A673 (cell line): ENCODE measurements at regions not wholly inside any gene's neighbourhood (a gene's known extent, or its start where the extent isn't known, plus 50 kb on each side); places are given as distances from the start of the nearest gene placed in this dataset.

Source experiments
- BruUV-seq: library from RNA; stranded (reverse); fragments of 400-500 nt; replicated peaks from 2 replicates; lab custom pipeline; 2021; lab: Mats Ljungman, UMichigan
- CTCF ChIA-PET: fragments of 300-600 bp; sonication (Branson Sonifier 250); formaldehyde crosslinking; loops from one replicate; lab custom pipeline; 2022; ENCODE audit warnings: antibody characterized with exemption; lab: Charles Lee
- POLR2A ChIA-PET: fragments of 300-600 bp; sonication (Branson Sonifier 250); formaldehyde crosslinking; loops from one replicate; lab custom pipeline; 2022; ENCODE audit warnings: antibody characterized with exemption; ENCODE audit not compliant: low non-redundant PET; lab: Charles Lee
- DNase-seq: peaks from one replicate; pipeline ENCODE4 v3.0.0-alpha.2; 2015; ENCODE audit warnings: low spot score
- H3K27ac ChIP-seq: fragments of 200-600 bp; sonication (generic); 2 replicates; pipeline ENCODE4 v1.5.1; 2016; ENCODE audit warnings: mixed run types, low read depth, mild to moderate bottlenecking, mixed read lengths, antibody characterized with exemption, low read length; ENCODE audit not compliant: poor library complexity, severe bottlenecking
- H3K27me3 ChIP-seq: fragments of 200-600 bp; sonication (generic); replicated peaks from 2 replicates; pipeline ENCODE4 v1.6.1; 2017; ENCODE audit warnings: mixed run types, low read depth, mild to moderate bottlenecking, mixed read lengths, antibody characterized with exemption, low read length; ENCODE audit not compliant: insufficient read depth, poor library complexity
- H3K36me3 ChIP-seq: fragments of 200-600 bp; sonication (generic); 2 replicates; pipeline ENCODE4 v1.6.1; 2016; ENCODE audit warnings: mixed run types, mild to moderate bottlenecking, mixed read lengths, antibody characterized with exemption, low read length; ENCODE audit not compliant: insufficient read depth, poor library complexity, severe bottlenecking
- H3K4me1 ChIP-seq: fragments of 200-600 bp; sonication (generic); 2 replicates; pipeline ENCODE4 v1.6.1; 2017; ENCODE audit warnings: mixed run types, mild to moderate bottlenecking, mixed read lengths, antibody characterized with exemption, low read length; ENCODE audit not compliant: insufficient read depth, poor library complexity, severe bottlenecking
- H3K4me3 ChIP-seq: fragments of 200-600 bp; sonication (generic); 2 replicates; pipeline ENCODE4 v1.5.1; 2016; ENCODE audit warnings: low read depth, mixed run types, mild to moderate bottlenecking, mixed read lengths, low read length; ENCODE audit not compliant: poor library complexity, severe bottlenecking
- H3K9me3 ChIP-seq: fragments of 200-600 bp; sonication (generic); 2 replicates; pipeline ENCODE4 v1.6.1; 2016; ENCODE audit warnings: mixed run types, low read depth, mild to moderate bottlenecking, mixed read lengths, antibody characterized with exemption, low read length; ENCODE audit not compliant: poor library complexity, severe bottlenecking
- CTCF ChIP-seq: fragments of 300-800, 200-600 bp; sonication (generic); conservative IDR thresholded peaks from 2 replicates; pipeline ENCODE4 v1.5.1; 2017; ENCODE audit warnings: low read depth, mild to moderate bottlenecking, antibody characterized with exemption, low read length, moderate library complexity, mixed read lengths
- EZH2 ChIP-seq: fragments of 200-600 bp; sonication (generic); IDR thresholded peaks from 2 replicates; pipeline ENCODE4 v1.6.1; 2017; ENCODE audit warnings: borderline replicate concordance, low read depth, mild to moderate bottlenecking, mixed read lengths, antibody characterized with exemption, low read length; ENCODE audit not compliant: poor library complexity, severe bottlenecking
- intact Hi-C: fragments of 100-400 bp; cut with micrococcal nuclease; formaldehyde crosslinking; loops from one replicate; pipeline ENCODE4 v1.10.0; 2022; ENCODE audit not compliant: unreplicated experiment

- CTCF ChIA-PET: no interaction called here
- intact Hi-C loops: no loop called here
These were observed 178.7 kb upstream of the SOX5 start for GRCh38 chr12:24127919-24128721.

GRCh38 chr12:24125280-24125679, 175.8 kb upstream of the SOX5 start:
- intact Hi-C loops: no loop called here
- POLR2A ChIA-PET: no interaction called here
- CTCF ChIA-PET: no interaction called here
- BruUV-seq: no TSS peak
- Histone ChIP-seq H3K36me3 (no peaks in the 10 kb centered on the region), H3K4me1 (no peaks in the 10 kb centered on the region), H3K4me3 (no peak overlapping the region), H3K27me3 (no peaks in the 10 kb centered on the region), H3K9me3 (no peaks in the 10 kb centered on the region), H3K27ac (no peak overlapping the region)
- DNase-seq: no peak
- TF ChIP-seq EZH2 (no peak), CTCF (no peak)

More at GRCh38 chr12:24127919-24128721, 178.7 kb upstream of the SOX5 start:
- Histone ChIP-seq H3K27me3 (no peaks in the 10 kb centered on the region), H3K9me3 (no peaks in the 10 kb centered on the region), H3K27ac (no peak overlapping the region), H3K36me3 (no peaks in the 10 kb centered on the region), H3K4me3 (no peak overlapping the region), H3K4me1 (no peaks in the 10 kb centered on the region)
- no peak for DNase-seq
- TF ChIP-seq EZH2: no peak
- TF ChIP-seq CTCF: no peak
- no TSS peak for BruUV-seq
- POLR2A ChIA-PET: no interaction called here

- no peak overlapping the region for H3K27ac ChIP-seq
- BruUV-seq: no TSS peak
- H3K9me3 ChIP-seq: no peaks in the 10 kb centered on the region
- no peak for TF ChIP-seq CTCF
- no peak for TF ChIP-seq EZH2
- POLR2A ChIA-PET: no interaction called here
- no peaks in the 10 kb centered on the region for H3K27me3 ChIP-seq
- intact Hi-C loops: no loop called here
- no peak for DNase-seq
- no peaks in the 10 kb centered on the region for H3K36me3 ChIP-seq
- H3K4me1 ChIP-seq: peaks cover 9% of the 10 kb centered on the region
- CTCF ChIA-PET: no interaction called here
- H3K4me3 ChIP-seq: no peak overlapping the region
These were observed 172.4 kb upstream of the SOX5 start for GRCh38 chr12:24121911-24122310.
